Glomerular visceral epithelial cell (primary cell): ENCODE measurements at regions not wholly inside any gene's neighbourhood (a gene's known extent, or its start where the extent isn't known, plus 50 kb on each side); places are given as distances from the start of the nearest gene placed in this dataset.

Experiments
- DNase-seq: peaks from one replicate; pipeline ENCODE4 v3.0.0-alpha.2; 2016; ENCODE audit errors: extremely low spot score

- DNase-seq, result no peak
Measured at GRCh38 chr20:24762791-24763350, 186.2 kb upstream of the CST7 start.

GRCh38 chr20:24763386-24764026 is 185.6 kb upstream of the CST7 start:
- no peak for DNase-seq

DNA sequence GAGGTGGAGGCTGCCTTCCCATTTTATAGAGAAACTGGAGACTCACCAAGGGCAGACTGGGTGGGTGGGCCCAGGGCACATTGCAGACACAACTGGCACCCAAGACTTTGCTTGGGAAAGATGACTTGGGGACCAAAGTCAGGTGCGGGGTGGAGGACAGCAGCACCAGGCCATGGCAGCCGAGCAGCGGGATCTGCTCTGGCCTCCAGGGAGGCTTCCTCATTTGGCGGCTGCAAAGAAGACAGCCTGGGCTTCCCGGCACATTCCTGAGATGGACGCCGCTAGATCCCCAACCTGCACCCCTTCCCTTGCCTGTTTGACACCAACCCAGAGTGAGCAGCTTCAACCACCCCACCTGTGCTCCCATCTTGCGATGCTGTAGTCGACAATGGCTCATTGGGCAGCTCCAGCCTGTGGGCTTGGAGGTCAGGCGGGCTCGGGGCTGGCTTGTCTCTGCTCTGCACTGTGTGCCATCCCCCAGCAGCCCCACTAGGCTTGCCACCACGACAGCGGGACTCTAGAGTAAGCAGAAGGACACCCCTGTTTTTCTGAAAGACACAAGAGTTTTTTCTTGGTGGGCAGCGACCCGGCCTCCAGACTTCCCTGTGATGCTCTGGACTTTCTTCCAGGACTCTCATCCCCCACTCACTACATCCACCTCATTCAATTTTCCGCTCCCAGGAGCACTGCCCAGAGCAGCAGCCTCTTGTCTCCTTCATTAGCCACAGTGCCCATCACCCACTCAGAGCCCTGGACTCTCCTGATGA is 184.9 kb upstream of the CST7 start:
- DNase-seq, result no peak

- DNase-seq, result no peak
Measured at GRCh38 chr20:24764794-24765202, 184.3 kb upstream of the CST7 start.

DNA sequence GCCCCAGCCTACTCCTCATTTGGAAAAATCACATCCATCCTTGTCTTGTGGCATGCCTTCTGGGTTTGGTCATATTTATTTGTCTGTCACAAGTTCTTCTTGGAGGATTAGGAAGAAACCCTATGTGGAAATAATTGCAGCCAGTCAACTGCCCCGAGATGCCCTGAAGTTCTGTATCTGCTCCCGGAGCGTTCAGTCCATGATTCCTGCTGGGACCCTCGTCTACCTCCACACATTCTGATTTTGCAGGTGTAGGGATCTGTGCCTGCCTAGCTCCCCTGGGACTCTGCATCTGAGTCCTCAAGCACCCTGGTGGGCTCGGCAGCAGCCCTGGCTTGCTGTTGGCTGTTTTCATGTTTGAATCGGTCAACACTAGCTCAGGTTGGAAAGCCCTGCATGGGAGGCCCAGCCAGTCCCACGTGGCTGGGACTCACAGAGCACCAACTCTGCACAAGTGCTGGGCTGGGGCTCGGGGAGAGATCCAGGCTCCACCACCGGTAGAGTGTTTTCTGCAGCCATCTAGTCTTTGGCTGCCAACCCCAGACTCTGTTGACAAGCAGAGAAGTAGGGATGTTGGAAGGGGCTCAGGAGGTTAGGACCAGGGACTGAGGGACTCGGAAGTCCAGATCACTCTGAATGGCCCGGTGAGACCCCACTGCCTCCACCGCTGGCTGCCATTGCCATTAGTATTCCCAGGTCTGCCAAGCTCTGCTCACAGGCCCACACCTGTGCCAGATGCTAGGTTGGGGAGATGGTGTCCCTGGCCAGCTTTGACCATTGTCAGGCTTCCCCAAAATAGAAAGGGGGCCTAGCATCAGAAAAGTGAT is 183.5 kb upstream of the CST7 start:
- DNase-seq, result no peak

DNA sequence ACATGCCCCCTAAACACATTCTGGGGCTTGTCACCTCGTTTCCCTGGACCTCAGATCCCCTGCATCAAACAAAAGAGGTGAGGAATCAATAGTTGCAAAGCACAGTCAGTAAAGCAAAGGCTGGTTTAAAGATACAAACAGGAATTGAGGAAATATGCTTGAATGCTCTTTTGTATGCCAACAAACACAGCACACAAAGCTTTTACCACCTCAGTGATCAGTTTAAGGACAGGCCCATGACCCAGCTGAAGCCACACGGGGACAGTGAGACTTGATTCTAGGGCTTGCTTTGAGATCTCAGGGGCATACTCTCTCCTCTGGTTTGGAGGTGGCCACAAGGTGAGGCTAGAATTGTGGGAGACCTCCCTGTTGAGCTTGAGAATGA is 182.9 kb upstream of the CST7 start:
- DNase-seq, result no peak

DNA sequence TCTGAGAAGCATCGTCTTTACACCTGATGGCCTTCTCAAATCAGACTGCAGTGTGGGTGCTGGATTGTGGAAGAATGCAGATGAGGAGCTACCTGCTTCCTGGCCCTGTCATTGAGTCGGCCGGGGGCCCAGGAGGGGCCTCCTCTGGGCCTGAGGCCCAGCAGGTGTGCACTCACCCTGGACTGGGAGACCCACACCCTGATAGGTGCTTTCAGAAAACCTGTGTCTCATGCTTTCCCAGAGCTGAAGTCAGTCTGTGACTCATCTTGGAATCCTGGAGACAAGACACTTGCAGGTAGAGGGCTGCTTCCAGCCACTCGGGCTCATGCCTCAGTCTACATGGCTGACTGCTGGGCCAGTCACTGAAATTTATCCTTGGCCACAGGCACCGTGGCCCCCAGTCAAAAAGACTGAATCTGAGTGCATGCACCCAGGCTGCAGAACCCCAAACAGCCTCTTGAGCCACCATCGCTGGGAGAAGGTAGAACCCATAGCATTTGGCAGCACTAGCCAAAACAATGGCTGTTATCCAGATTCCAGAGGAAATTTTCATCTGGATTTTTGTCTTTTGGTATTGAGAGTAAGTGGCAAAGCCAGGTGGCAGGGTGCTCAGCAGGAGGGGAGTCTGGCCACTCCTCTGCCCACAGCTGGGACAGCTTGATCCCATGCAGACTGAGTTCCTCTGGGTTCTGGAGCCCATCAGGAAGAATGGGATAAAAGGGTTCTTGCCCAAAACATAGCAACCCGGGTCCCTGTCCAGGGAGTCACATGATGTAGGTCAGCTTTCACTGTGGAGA is 182.0 kb upstream of the CST7 start:
- no peak for DNase-seq

GRCh38 chr20:24767623-24768100 is 181.4 kb upstream of the CST7 start:
- DNase-seq, result no peak

DNA sequence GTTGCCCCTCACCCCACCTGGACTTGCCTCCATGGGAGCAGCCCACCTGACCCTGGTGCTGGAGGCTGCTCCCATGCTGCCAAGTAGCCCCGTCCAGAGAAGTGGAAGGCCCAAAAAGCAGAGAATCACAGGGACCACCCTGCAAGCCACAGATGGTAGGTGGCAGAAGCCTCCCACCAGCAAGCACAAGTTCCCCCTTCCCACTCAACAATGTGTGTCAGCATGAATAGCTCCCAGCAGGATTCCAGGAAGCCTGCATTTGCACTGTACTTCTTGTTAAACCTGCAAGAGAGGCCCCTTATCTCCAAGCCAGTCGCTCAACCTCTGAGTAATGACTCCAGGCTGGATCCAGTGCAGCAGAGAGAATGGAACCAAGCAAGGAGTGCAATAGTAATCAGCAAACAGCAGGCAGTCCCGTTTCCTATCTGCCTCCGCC is 180.8 kb upstream of the CST7 start:
- DNase-seq, result no peak

DNA sequence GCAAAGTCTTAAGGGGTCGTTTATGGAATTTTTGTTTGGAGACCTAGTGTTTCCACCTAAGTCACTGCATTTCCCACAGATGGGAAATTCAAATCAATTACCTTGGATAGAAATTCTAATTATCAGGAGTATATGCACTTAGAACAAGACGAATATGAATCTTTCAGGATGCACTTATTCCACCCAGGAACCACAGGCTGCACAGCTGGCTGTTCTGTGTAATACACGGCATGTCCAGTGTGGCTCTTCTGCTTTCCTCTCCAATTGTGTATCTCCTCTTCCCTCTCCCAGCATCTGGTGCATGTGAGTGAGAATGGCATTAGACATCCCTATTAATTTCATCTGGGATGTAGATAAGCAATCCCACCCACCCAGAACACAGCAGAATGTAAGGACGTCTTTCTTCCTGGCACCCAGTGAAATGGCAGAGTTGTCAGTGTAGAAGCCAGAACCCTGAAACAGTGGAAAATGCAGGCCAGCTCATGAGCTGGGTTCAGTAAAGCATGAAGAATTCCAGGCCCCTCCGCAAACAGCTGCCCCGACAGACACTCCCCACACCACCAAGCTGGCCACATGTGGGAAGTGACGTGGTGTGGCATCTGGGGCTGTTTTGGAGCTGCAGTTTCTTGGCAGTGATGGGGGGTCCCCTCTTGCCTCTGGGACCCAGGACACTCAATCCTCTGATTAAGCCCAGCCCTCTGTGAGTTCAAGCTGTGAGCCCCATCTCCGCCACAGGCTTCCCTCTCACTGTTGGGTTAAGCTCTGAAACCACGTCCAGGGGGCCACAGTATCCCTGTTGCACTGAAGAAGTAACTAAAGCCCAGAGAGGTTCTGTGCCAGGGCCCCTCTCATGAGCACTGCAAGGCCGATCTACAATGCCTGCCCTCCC is 180.1 kb upstream of the CST7 start:
- DNase-seq, result peak; percentile 67

- DNase-seq, result no peak
Measured at GRCh38 chr20:24769878-24770627, 179.0 kb upstream of the CST7 start.

GRCh38 chr20:24770628-24771541 is 178.2 kb upstream of the CST7 start:
- DNase-seq, result no peak

GRCh38 chr20:24771542-24772061 is 177.5 kb upstream of the CST7 start:
- DNase-seq, result no peak

DNA sequence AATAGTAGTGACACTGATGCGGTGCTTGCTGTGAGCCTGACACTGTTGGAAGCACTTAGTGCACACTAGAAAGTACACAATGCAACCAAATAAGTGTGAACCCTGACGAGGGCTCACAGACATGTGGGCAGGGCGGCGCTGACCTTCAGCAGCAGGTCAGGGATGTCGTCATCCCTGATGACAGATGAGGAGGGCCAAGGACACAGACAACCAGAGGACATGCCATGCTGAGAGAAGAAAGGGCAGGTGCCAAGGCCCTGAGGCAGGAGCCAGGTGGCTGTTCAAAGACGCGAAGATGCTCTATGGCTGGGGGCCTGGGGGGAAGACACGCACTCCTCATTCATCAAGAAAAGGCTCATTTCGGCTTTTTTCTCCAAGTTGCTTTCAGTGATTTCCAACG is 176.4 kb upstream of the CST7 start:
- no peak for DNase-seq

DNA sequence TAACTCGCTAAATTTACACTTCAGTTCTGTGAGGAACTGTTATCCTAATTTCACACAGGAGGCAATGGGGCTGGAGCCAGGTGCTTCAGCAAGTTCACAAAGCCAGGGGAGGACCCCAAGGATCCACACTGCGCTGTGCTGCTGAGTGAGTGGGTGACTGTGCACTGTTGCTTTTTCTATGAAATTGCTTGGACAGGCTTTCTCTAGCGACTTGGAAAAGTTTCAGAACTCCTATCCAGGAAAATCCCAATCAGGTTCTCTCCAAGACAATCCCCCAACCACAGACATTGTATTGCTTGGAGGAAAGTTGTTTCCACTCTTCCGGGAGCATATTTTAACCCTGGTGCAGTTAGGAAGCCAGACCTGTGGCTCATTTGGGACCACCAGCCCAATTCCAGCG is 175.9 kb upstream of the CST7 start:
- DNase-seq, result peak; percentile 48

- peak; percentile 93 for DNase-seq
Measured at GRCh38 chr20:24773751-24774201, 175.3 kb upstream of the CST7 start.

- DNase-seq, result no peak
Measured at GRCh38 chr20:24775966-24776365, 173.1 kb upstream of the CST7 start.

GRCh38 chr20:24776755-24777271 is 172.3 kb upstream of the CST7 start:
- DNase-seq, result no peak
